Glomerular visceral epithelial cell (primary cell): ENCODE measurements at regions not wholly inside any gene's neighbourhood (a gene's known extent, or its start where the extent isn't known, plus 50 kb on each side); places are given as distances from the start of the nearest gene placed in this dataset.
A peak's percentile ranks its signal among the peaks of the same experiment; 100 is the strongest.
"Not testable (repeated sequence)": the region's sequence is repeated elsewhere in the genome, so short reads cannot be mapped to it uniquely, and the experiment has no call there.

Source experiments
- DNase-seq: peaks from one replicate; pipeline ENCODE4 v3.0.0-alpha.2; 2016; ENCODE audit errors: extremely low spot score

DNA sequence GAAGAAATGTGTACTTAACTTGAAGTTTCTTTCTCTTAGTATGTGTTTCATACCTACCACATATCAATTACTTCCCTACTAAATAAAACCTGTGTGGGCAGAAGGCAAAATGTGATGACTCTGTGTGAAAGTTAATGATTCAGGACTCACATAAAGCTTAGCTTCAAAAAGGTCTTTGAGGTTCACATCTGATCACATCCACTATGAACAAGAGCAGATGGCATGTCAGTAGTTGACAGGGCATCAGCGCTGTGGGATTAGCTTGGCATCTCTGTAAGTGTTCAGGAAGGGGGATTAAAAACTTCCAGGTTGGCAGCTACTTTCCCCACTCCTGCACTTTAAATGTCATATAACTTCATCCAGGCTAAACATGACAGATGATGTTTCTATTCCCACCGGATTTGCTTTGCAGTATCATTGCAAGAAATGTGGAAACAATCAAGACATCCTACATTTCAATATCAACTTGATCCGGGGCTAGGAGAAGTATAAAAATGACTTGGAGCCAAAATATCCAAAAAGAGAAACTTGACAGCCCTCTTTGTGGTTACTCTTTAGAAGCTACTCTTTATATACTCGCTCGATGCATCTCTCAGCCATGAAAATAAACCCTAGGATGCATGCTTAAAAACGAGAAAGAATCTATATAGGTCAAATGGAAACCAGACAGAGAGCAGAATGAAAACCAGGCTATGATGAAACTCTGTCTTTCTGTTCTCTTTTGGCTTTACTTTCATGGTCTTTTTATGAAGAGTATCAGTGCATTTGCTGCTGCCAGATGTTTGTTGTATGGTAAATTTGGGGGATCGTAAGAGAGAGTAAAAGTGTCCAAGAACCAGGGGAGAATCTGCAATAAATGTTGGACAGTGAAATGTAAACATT lies 273.1 kb upstream of the ALCAM start:
- DNase-seq: no peak

GRCh38 chr3:105094588-105094987 lies 272.1 kb upstream of the ALCAM start:
- DNase-seq: no peak

DNA sequence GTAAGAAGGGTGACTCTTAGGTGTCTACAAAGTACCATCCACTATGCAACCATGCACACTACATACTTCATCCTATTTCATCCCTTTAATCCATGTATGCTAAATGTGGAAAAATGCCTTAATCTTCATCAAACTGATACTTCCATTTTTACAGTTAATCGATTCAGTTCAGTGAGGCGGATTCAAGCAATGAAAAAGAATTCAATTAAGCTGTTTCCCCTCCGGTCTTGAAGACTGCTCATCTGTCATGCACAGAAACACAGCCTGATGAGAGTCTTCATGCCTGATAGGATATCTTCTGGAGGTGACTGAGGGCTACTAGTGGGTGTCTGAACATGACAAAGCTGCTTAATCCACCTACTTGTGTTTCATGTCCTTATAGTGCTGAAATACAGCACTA lies 270.6 kb upstream of the ALCAM start:
- DNase-seq: no peak

DNA sequence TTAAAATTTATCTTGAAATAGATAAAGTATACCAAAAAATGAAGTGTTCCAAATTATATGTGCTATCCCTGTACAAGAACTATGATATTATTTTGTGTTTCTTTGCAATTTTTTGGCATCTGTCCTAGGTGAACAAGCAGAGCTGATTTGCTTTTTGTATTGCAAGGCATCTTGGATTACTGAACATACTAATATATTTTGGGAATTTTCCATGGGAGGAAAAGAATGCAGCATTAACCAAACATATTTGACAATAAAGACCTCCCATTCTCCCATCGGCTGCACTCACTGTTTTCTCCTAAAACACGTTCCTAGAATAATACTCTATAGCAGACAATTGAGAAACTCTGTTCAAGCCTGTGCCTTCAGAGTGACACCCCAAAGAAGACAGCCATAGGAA lies 265.1 kb upstream of the ALCAM start:
- DNase-seq: no peak

DNA sequence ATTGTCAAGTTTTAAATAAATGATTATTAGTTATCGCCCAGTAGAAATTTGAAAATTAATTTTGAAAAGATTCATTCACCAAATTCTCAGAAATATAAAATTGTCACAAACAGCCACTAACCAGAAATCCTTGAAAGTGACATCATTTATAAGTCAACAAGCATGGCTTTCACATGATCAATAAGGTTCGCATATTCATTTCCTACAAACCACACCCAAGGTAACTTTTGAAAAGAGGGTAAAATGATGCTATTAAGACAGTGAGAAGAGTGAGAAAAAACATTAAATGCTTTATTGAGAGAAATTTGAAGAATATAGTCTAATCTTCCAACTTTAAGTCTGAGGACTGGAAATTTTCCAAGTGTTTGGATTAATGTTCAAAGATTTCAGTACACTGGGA lies 263.6 kb upstream of the ALCAM start:
- DNase-seq: no peak

DNA sequence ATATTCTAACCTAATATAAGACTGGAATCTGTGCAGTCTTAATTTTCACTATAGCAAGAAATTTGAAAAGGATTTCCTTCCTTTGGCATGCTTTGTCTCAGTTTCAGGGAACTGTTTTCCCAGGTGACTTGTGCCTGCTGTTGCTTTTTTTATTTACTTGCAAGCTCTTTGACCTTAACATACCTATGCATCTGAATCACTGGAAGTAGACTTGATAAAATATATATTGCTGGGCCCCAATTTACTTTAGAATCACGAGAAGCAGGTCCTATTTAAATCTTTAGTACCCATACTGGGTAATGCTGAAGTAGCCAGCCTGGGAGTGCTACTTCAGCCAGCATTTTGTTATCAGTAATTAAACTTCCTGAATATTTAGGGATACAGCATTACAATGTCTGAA lies 257.9 kb upstream of the ALCAM start:
- DNase-seq: no peak

DNA sequence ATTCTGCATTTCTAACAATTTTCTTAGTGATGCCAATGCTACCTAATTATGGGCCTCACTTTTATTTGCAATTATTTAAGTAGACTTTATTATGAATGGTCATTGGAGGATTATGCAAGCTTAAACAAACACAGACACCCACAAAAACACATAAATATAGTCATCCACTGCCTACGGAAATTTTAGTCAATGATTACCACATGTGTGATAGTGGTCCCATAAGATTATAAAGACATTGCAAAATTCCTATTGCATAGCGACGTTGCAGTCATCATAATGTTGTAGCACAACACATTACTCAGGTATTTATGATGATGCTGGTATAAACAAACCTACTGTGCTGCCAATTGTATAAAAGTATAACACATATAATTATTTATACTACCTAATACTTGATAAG lies 247.8 kb upstream of the ALCAM start:
- DNase-seq: peak; percentile 37

- DNase-seq: no peak
These were observed 246.8 kb upstream of the ALCAM start for GRCh38 chr3:105119801-105120340.

GRCh38 chr3:105130911-105131310 lies 235.8 kb upstream of the ALCAM start:
- no peak for DNase-seq

DNA sequence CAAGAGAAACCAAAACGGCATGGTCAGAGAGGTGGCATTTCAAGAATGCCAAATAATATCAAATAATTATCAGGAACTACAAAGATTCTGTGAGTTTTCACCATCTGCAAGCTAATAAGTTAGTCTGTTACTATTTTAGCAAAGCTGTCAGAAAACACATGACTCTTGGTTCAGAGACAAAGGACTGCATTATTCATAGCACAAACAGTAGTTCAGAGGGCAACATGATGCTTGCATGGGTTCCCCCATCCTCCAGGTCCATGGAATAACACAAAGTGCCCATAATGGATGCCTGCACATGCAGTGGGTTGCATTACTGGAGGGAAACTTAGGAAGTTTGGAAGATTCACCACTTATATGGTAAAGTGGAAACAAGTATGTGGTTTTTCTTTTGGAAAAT lies 228.8 kb upstream of the ALCAM start:
- DNase-seq: no peak

DNA sequence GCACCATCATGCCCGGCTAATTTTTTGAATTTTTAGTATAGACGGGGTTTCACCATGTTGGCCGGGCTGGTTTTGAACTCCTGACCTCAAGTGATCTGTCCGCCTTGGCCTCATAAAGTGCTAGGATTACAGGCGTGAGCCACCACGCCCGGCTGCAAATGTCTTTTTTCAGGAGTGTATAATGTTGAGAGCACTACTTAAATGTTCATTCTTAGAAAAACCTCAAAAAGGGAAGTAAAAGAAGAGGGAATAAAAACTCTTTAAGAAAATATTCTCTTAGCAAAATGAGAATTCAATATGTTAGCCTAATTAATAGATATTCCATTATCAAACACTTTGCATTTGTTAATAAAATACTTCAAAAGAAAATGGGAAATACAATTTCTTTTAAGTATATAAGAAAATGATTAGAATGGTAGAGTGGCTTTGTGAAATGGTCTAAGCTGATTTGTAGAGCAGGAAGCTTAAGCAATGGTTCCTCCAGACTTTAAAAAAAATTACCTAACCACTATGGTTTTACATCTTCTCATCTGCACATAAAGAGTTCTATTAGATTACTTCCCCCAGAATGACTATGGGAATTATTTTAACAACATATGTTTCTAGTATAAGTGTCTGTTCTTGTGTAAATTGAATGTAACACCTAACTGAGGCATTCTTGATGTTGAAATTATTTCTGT lies 226.7 kb upstream of the ALCAM start:
- DNase-seq: no peak

- no peak for DNase-seq
These were observed 225.8 kb upstream of the ALCAM start for GRCh38 chr3:105140899-105141367.

- no peak for DNase-seq
These were observed 221.9 kb upstream of the ALCAM start for GRCh38 chr3:105144837-105145236.

GRCh38 chr3:105145511-105145910 lies 221.2 kb upstream of the ALCAM start:
- no peak for DNase-seq

DNA sequence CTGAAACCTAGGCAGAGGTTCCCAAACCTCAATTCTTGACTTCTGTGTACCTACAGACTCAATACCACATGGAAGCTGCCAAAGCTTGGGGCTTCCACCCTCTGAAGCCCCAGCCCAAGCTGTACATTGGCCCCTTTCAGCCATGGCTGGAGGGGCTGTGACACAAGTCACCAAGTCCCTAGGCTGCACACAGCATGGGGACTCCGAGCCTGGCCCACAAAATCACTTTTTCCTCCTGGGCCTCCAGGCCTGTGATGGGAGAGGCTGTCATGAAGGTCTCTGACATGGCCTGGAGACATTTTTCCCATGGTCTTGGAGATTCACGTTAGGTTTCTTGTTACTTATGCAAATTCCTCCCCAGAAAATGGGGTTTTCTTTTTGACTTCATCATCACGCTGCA lies 217.5 kb upstream of the ALCAM start:
- DNase-seq: not testable (repeated sequence)

DNA sequence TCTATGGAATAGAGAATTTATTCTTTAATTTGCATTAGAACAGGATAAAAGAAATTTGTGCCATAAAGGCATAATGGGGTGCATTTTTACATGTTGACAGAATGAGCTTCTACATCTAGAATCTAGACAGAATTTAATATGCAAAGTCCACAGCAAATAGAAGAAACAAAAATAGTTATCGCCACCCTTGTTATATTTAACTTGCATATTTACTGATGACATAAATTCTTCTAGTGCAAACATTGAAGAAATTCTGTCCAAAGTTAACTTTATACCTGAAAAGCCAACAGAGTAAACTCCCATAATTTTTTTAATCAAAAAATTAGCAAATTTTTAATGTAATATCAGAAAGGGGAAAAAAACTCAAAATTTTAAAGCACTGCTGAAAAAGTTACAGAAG lies 213.7 kb upstream of the ALCAM start:
- no peak for DNase-seq

DNA sequence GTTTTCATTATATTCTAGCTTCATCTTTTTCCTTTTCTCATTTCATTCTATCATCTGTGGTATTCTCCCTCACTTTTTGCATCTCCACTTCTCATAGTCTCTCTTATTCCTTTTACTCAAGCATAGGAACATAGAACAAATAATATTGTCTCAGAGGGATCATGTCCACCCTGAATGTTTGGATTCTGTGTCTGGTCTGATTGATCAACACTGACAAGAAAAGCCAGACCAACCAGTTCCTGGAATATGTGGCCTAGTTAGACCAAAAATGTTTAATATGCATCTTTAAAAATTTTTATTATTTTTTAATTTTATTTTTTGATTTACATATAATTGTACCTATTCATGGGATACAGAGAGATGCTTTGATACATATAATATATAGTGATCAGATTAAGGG lies 212.0 kb upstream of the ALCAM start:
- DNase-seq: no peak

DNA sequence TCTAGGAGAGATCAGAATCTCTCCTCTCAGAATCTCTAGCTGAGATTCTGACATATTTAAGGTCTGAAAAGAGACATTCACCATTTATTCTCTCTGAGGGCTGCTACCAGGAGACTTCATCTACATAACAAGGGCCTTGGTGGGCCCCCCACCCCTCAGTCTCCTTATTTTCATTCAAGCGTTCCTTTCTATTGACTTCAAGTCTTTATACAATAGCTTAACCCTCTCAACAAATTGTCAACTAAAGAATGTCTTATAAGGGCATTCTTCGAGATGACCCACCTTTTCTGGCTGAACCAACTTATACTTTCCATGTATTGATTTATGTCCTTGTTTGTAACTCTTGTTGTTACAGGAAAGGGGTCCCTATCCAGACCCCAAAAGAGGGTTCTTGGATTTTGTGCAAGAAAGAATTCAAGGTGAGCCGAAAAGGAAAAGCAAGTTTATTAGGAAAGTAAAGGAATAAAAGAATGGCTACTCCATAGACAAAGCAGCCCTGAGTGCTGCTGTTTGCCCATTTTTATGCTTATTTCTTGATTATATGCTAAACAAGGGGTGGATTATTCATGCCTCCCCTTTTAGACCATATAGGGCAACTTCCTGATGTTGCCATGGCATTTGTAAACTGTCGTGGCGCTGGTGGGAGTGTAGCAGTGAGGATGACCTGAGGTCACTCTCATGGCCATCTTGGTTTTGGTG lies 209.5 kb upstream of the ALCAM start:
- DNase-seq: no peak

- DNase-seq: no peak
These were observed 209.0 kb upstream of the ALCAM start for GRCh38 chr3:105157766-105158085.

DNA sequence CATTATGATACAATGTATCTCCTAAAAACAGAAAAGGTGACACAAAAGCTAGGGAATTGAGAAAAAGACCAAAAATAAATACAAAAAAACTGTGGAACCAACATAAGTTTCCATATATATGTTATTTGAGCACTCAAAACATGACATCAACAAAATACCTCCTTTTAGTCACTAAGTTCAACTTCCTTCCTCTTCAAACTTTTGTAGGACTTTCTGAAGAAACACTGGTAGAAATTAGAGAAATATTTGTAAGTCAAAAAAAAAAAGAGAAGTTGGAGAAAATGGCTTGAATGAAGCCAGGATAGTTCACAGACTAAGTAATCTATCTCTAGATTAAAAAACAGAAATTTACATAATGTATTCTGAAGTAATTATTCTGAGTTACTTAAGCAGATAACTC lies 208.4 kb upstream of the ALCAM start:
- DNase-seq: no peak

GRCh38 chr3:105162448-105162847 lies 204.3 kb upstream of the ALCAM start:
- no peak for DNase-seq

DNA sequence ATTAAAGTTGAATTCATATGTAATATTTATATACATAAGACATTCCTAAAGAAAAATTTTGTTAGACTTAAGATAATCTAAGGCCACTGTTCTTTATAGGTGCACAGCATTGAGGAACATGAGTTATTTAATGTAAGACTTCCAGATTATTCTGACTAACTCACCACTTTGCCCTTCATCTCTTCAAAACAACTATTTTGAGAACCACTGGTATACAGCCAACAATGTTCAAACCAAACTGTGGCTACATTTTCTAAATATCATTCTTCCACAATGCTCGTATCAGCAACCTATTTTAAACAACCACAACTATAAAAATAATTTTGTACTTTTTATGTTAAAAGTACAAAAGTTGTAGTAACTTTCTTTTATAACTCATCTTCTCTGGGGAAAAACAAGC lies 199.8 kb upstream of the ALCAM start:
- DNase-seq: no peak

GRCh38 chr3:105170423-105170822 lies 196.3 kb upstream of the ALCAM start:
- no peak for DNase-seq
